Mesenchymal stem cell (in vitro differentiated cells and primary cell): ENCODE measurements at regions not wholly inside any gene's neighbourhood (a gene's known extent, or its start where the extent isn't known, plus 50 kb on each side); places are given as distances from the start of the nearest gene placed in this dataset.

Experiments used
- DNase-seq: peaks from one replicate; pipeline ENCODE4 v3.0.0-alpha.2; 2013
- H2AFZ ChIP-seq: one replicate; pipeline ENCODE4 v1.6.1; 2013; ENCODE audit warnings: low read depth, mild to moderate bottlenecking, control low read depth, inconsistent platforms, low read length, moderate library complexity
- H2AK5ac ChIP-seq: 2 replicates; pipeline ENCODE4 v1.6.1; 2013; ENCODE audit warnings: low read length, moderate library complexity, mild to moderate bottlenecking, inconsistent platforms; ENCODE audit not compliant: severe bottlenecking
- H2BK120ac ChIP-seq: one replicate; pipeline ENCODE4 v1.6.1; 2013; ENCODE audit warnings: low read depth, mild to moderate bottlenecking, inconsistent platforms, low read length, moderate library complexity
- H2BK12ac ChIP-seq, 2 experiments: one replicate each; pipeline ENCODE4 v1.6.1; 2013; ENCODE audit warnings: inconsistent platforms in 2 of 2, low read length in 2 of 2, mild to moderate bottlenecking in 2 of 2, moderate library complexity in 2 of 2, control low read depth in 1 of 2
- H2BK15ac ChIP-seq: one replicate; pipeline ENCODE4 v1.6.1; 2013; ENCODE audit warnings: mild to moderate bottlenecking, low read depth, inconsistent platforms; ENCODE audit not compliant: poor library complexity, severe bottlenecking
- H2BK5ac ChIP-seq: 2 replicates; pipeline ENCODE4 v1.6.1; 2013; ENCODE audit warnings: low read depth, mild to moderate bottlenecking, low read length, control low read depth, inconsistent platforms; ENCODE audit not compliant: poor library complexity, severe bottlenecking
- H3K14ac ChIP-seq, 2 experiments: one replicate each; pipeline ENCODE4 v1.6.1; 2013; ENCODE audit warnings: inconsistent platforms in 2 of 2, low read length in 2 of 2, control low read depth in 1 of 2, mild to moderate bottlenecking in 1 of 2, moderate library complexity in 1 of 2
- H3K18ac ChIP-seq, 2 experiments: one replicate each; pipeline ENCODE4 v1.6.1; 2013; ENCODE audit warnings: inconsistent platforms in 2 of 2, low read length in 2 of 2, control low read depth in 1 of 2, low read depth in 1 of 2, mild to moderate bottlenecking in 1 of 2
- H3K23ac ChIP-seq, 2 experiments: one replicate each; pipeline ENCODE4 v1.6.1; 2013; ENCODE audit warnings: inconsistent platforms in 2 of 2, low read length in 2 of 2, mild to moderate bottlenecking in 2 of 2, moderate library complexity in 2 of 2, control low read depth in 1 of 2
- H3K27ac ChIP-seq: 2 replicates; pipeline ENCODE4 v1.5.1; 2013; ENCODE audit warnings: mild to moderate bottlenecking, moderate library complexity, low read length, control low read depth, inconsistent platforms; ENCODE audit not compliant: poor library complexity, severe bottlenecking
- H3K27me3 ChIP-seq, 2 experiments: 2 replicates each; pipeline versions ENCODE4 v1.6.1 to v1.7.0; 2013; ENCODE audit warnings: low read length in 2 of 2, mild to moderate bottlenecking in 2 of 2, moderate library complexity in 2 of 2, control low read depth in 1 of 2, inconsistent platforms in 1 of 2; ENCODE audit not compliant: control insufficient read depth in 1 of 2, insufficient read depth in 1 of 2
- H3K36me3 ChIP-seq, 2 experiments: 2 replicates each; pipeline versions ENCODE4 v1.6.1 to v1.7.0; 2013; ENCODE audit warnings: low read length in 2 of 2, control low read depth in 1 of 2, inconsistent platforms in 1 of 2, low read depth in 1 of 2, mild to moderate bottlenecking in 1 of 2; ENCODE audit not compliant: insufficient read depth in 2 of 2, control insufficient read depth in 1 of 2
- H3K4ac ChIP-seq, 2 experiments: one replicate each; pipeline ENCODE4 v1.6.1; 2013; ENCODE audit warnings: inconsistent platforms in 2 of 2, low read length in 2 of 2, mild to moderate bottlenecking in 2 of 2, moderate library complexity in 2 of 2, control low read depth in 1 of 2, low read depth in 1 of 2
- H3K4me1 ChIP-seq: 2 replicates; pipeline ENCODE4 v1.6.1; 2013; ENCODE audit warnings: low read depth, low read length, control low read depth; ENCODE audit not compliant: control insufficient read depth, insufficient read depth
- H3K4me2 ChIP-seq: 2 replicates; pipeline ENCODE4 v1.6.1; 2013; ENCODE audit warnings: low read length, mild to moderate bottlenecking, inconsistent platforms; ENCODE audit not compliant: poor library complexity, severe bottlenecking
- H3K4me3 ChIP-seq, 2 experiments: 2 replicates each; pipeline versions ENCODE4 v1.5.1 to v1.7.0; 2013; ENCODE audit warnings: low read length in 2 of 2, mild to moderate bottlenecking in 2 of 2, control low read depth in 1 of 2, low read depth in 1 of 2; ENCODE audit not compliant: insufficient read depth in 1 of 2
- H3K79me1 ChIP-seq: replicated peaks from 2 replicates; pipeline ENCODE4 v1.6.1; 2013; ENCODE audit warnings: mild to moderate bottlenecking, control low read depth, low read length, inconsistent platforms; ENCODE audit not compliant: poor library complexity, severe bottlenecking
- H3K9ac ChIP-seq: 2 replicates; pipeline ENCODE4 v1.7.0; 2013; ENCODE audit warnings: mild to moderate bottlenecking, low read length, moderate library complexity
- H3K9me3 ChIP-seq: 2 replicates; pipeline ENCODE4 v1.7.0; 2013; ENCODE audit warnings: mild to moderate bottlenecking, low read length; ENCODE audit not compliant: control insufficient read depth
- H4K8ac ChIP-seq: one replicate; pipeline ENCODE4 v1.6.1; 2013; ENCODE audit warnings: inconsistent platforms, mild to moderate bottlenecking, low read length, moderate library complexity
- H4K91ac ChIP-seq: one replicate; pipeline ENCODE4 v1.6.1; 2013; ENCODE audit warnings: mild to moderate bottlenecking, low read length, inconsistent platforms
- WGBS: methylation state at CpG from one replicate; pipeline ENCODE4 v1.1.7; 2013; ENCODE audit warnings: mixed read lengths; 5-methylcytosine and 5-hydroxymethylcytosine counted together

- no peak overlapping the region for H2AFZ ChIP-seq
- H3K9ac ChIP-seq: no peak overlapping the region
- H3K18ac ChIP-seq: no peak overlapping the region
- H3K14ac ChIP-seq: no peak overlapping the region
- H3K23ac ChIP-seq: no peak overlapping the region
- no peak overlapping the region for H3K4me3 ChIP-seq
- H3K4me1 ChIP-seq: no peaks in the 10 kb centered on the region
- no peak overlapping the region for H2BK5ac ChIP-seq
- no peak overlapping the region for H4K91ac ChIP-seq
- no peak overlapping the region for H3K4me2 ChIP-seq
- no peaks in the 10 kb centered on the region for H3K36me3 ChIP-seq
- WGBS: 75% methylated on average over 3 of the region's 5 CpGs
- no peak overlapping the region for H2BK120ac ChIP-seq
- no peak overlapping the region for H4K8ac ChIP-seq
- DNase-seq: no peak
- no peak overlapping the region for H2AK5ac ChIP-seq
- no peak overlapping the region for H3K4ac ChIP-seq
- H2BK12ac ChIP-seq: no peak overlapping the region
- H3K79me1 ChIP-seq: no peaks in the 10 kb centered on the region
- H3K27me3 ChIP-seq: no peaks in the 10 kb centered on the region
- H3K27ac ChIP-seq: no peak overlapping the region
- H2BK15ac ChIP-seq: no peak overlapping the region
- peaks cover 24% of the 10 kb centered on the region for H3K9me3 ChIP-seq
These were observed 872.6 kb downstream of the TDRD15 start for GRCh38 chr2:21996339-21996738.

DNA sequence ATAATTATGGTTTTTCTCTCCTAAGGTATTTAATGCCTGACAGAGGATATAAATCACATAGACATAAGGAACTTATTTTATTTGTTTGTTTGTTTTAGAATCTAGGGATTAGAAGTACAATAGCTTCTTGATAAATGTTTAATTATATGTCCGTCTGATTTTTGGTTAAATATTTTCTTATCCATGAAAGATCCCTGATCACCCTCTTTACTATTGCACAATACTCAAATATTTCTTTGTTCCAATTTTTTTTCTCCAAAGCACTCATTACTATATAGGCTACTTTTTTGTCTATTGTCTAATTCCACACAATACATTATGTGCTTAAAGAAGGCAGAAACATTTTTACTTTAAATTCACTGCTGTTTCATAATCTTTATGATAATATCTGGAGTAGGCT is 875.8 kb downstream of the TDRD15 start:
- WGBS: no CpG with 5 or more reads among the region's 1 CpG
- H4K8ac ChIP-seq: no peak overlapping the region
- H2AK5ac ChIP-seq: no peak overlapping the region
- no peak overlapping the region for H2BK12ac ChIP-seq
- H3K4ac ChIP-seq: no peak overlapping the region
- H3K4me3 ChIP-seq: no peak overlapping the region
- H3K18ac ChIP-seq: no peak overlapping the region
- no peak overlapping the region for H3K14ac ChIP-seq
- H3K9me3 ChIP-seq: peaks cover 2% of the 10 kb centered on the region
- no peaks in the 10 kb centered on the region for H3K36me3 ChIP-seq
- H3K27ac ChIP-seq: no peak overlapping the region
- no peak overlapping the region for H2BK5ac ChIP-seq
- H2AFZ ChIP-seq: no peak overlapping the region
- H3K23ac ChIP-seq: no peak overlapping the region
- H3K9ac ChIP-seq: no peak overlapping the region
- no peaks in the 10 kb centered on the region for H3K27me3 ChIP-seq
- no peak for DNase-seq
- no peaks in the 10 kb centered on the region for H3K4me1 ChIP-seq
- H2BK15ac ChIP-seq: no peak overlapping the region
- H3K79me1 ChIP-seq: no peaks in the 10 kb centered on the region
- H2BK120ac ChIP-seq: no peak overlapping the region
- no peak overlapping the region for H4K91ac ChIP-seq
- no peak overlapping the region for H3K4me2 ChIP-seq

DNA sequence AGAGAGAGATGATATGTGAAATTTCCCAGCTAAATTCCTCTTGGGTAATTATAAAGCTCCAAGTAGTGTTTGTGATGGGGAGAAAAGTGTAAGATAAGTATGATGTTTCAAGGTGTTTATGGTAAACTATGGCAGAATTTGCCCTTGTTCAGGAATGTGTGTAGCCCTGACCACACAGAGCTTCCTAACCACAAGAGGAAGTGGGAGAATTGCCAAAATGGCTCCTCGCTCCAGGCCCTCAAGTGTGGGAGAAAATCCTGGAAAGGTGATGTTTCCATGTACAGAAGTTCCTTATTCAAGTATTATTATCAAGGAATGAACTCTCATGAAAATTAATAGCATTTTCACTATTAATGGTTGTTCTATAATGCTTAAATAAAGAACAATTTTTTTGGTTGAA is 878.3 kb downstream of the TDRD15 start:
- H3K27ac ChIP-seq: no peak overlapping the region
- H4K8ac ChIP-seq: no peak overlapping the region
- H2BK15ac ChIP-seq: no peak overlapping the region
- H2AFZ ChIP-seq: no peak overlapping the region
- no peak overlapping the region for H3K14ac ChIP-seq
- no peak overlapping the region for H4K91ac ChIP-seq
- H3K79me1 ChIP-seq: no peaks in the 10 kb centered on the region
- peaks cover 2% of the 10 kb centered on the region for H3K9me3 ChIP-seq
- H3K9ac ChIP-seq: no peak overlapping the region
- H2BK12ac ChIP-seq: no peak overlapping the region
- H2BK5ac ChIP-seq: no peak overlapping the region
- DNase-seq: no peak
- no CpG with 5 or more reads among the region's 1 CpG for WGBS
- no peak overlapping the region for H3K4me2 ChIP-seq
- H3K23ac ChIP-seq: no peak overlapping the region
- H2AK5ac ChIP-seq: no peak overlapping the region
- no peaks in the 10 kb centered on the region for H3K27me3 ChIP-seq
- no peaks in the 10 kb centered on the region for H3K4me1 ChIP-seq
- no peaks in the 10 kb centered on the region for H3K36me3 ChIP-seq
- no peak overlapping the region for H2BK120ac ChIP-seq
- no peak overlapping the region for H3K18ac ChIP-seq
- no peak overlapping the region for H3K4ac ChIP-seq
- no peak overlapping the region for H3K4me3 ChIP-seq

DNA sequence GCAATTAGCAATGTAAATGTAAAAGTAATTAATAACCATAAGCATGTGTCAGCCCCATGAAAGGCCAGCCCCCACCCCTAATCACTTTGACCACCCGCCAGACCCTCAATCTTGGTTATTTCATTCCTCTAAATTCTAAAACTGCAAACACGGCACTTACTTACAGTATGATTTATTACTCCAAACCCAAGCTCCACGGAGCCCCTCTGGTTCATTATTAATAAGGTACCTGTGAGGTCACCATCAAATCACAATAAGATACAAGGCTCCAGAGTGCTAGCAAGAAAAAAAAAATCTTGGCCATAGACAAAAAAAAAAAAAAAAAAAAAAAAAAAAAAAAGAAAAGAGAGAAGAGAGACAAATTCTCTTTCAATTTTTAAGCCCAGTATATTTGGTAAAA is 879.5 kb downstream of the TDRD15 start:
- Histone ChIP-seq H3K4me2 (no peak overlapping the region), H2AFZ (no peak overlapping the region), H4K91ac (no peak overlapping the region), H3K9me3 (peaks cover 2% of the 10 kb centered on the region), H3K36me3 (no peaks in the 10 kb centered on the region), H3K18ac (no peak overlapping the region), H3K27ac (no peak overlapping the region), H4K8ac (no peak overlapping the region), H2BK15ac (no peak overlapping the region), H3K14ac (no peak overlapping the region), H3K79me1 (no peaks in the 10 kb centered on the region), H2BK12ac (no peak overlapping the region), H2AK5ac (no peak overlapping the region), H3K4me1 (no peaks in the 10 kb centered on the region), H3K23ac (no peak overlapping the region), H3K4me3 (no peak overlapping the region), H3K4ac (no peak overlapping the region), H2BK120ac (no peak overlapping the region), H3K9ac (no peak overlapping the region), H2BK5ac (no peak overlapping the region), H3K27me3 (no peaks in the 10 kb centered on the region)
- DNase-seq: no peak
- WGBS: 87% methylated on average over 2 of the region's 3 CpGs
